HepG2 (cell line): ENCODE measurements at regions not wholly inside any gene's neighbourhood (a gene's known extent, or its start where the extent isn't known, plus 50 kb on each side); places are given as distances from the start of the nearest gene placed in this dataset.

Experiments
- ATAC-seq: fragments of 200-7000 bp; cut with Tn5 transposase; 3 replicates; pipeline ENCODE4 v1.9.1; 2020; ENCODE audit warnings: mild to moderate bottlenecking, moderate library complexity
- BruUV-seq: library from RNA; stranded (reverse); fragments of 400-500 nt; replicated peaks from 2 replicates; lab custom pipeline; 2021; lab: Mats Ljungman, UMichigan
- CTCF ChIA-PET: fragments of 300-600 bp; formaldehyde crosslinking; extraction: SDS; loops from one replicate; lab custom pipeline; 2021; ENCODE audit warnings: low total read pairs, inconsistent platforms, low intra/inter-chr PET ratio; lab: Yijun Ruan, JAX
- POLR2A ChIA-PET: fragments of 350-600 bp; sonication (Branson Sonifier 250); formaldehyde crosslinking; loops from one replicate; lab custom pipeline; 2020; ENCODE audit warnings: antibody characterized with exemption, inconsistent platforms; lab: Yijun Ruan, JAX
- DNase-seq: peaks from one replicate; pipeline ENCODE4 v3.0.0-alpha.2; 2015; ENCODE audit warnings: low spot score
- FAIRE-seq: peaks from 3 replicates; lab custom pipeline; 2011; peaks lifted over from hg19 to GRCh38; lab: Jason Lieb, UNC
- H2AFZ ChIP-seq: one replicate; pipeline ENCODE4 v1.6.1; 2011; ENCODE audit warnings: low read length, inconsistent platforms
- H3K27ac ChIP-seq: fragments of 300-600 bp; 3 replicates; pipeline ENCODE4 v1.8.0; 2011; ENCODE audit warnings: mixed run types, mild to moderate bottlenecking, mixed read lengths, low read length, inconsistent platforms; ENCODE audit not compliant: insufficient read depth; ENCODE audit errors: extremely low read length
- H3K27me3 ChIP-seq, 2 experiments: fragments of 200-600 bp in 1 of 2; 2 replicates in 1 of 2; 3 replicates in 1 of 2; pipeline versions ENCODE4 v1.6.0 to v1.8.0; 2011; ENCODE audit warnings: low read length in 2 of 2, mild to moderate bottlenecking in 2 of 2, moderate library complexity in 2 of 2, inconsistent platforms in 1 of 2; ENCODE audit not compliant: insufficient read depth in 2 of 2, control insufficient read depth in 1 of 2
- H3K36me3 ChIP-seq, 2 experiments: fragments of 200-600 bp in 1 of 2; replicated peaks in 1 of 2; 2 replicates in 1 of 2; 3 replicates in 1 of 2; pipeline versions ENCODE4 v1.5.1 to v1.8.0; 2011; ENCODE audit warnings: low read length in 2 of 2, inconsistent platforms in 1 of 2; ENCODE audit not compliant: insufficient read depth in 2 of 2, control insufficient read depth in 1 of 2
- H3K4me1 ChIP-seq: 2 replicates; pipeline ENCODE4 v1.5.1; 2012; ENCODE audit warnings: low read length, inconsistent platforms; ENCODE audit not compliant: insufficient read depth
- H3K4me2 ChIP-seq: 2 replicates; pipeline ENCODE4 v1.6.0; 2011; ENCODE audit warnings: low read depth, low read length, inconsistent platforms
- H3K4me3 ChIP-seq, 3 experiments: fragments of 200-600 bp in 1 of 3; sonication (generic), shearing (Covaris generic) in 1 of 3; replicated peaks in 1 of 3; 2 replicates each; pipeline ENCODE4 v1.5.1; 2011 to 2016; ENCODE audit warnings: low read length in 3 of 3, inconsistent platforms in 2 of 3, low read depth in 2 of 3, mild to moderate bottlenecking in 2 of 3, control low read depth in 1 of 3, mixed read lengths in 1 of 3; ENCODE audit not compliant: insufficient read depth in 1 of 3
- H3K79me2 ChIP-seq: one replicate; pipeline ENCODE4 v1.6.1; 2011; ENCODE audit warnings: low read length, inconsistent platforms; ENCODE audit not compliant: insufficient read depth
- H3K9ac ChIP-seq: 2 replicates; pipeline ENCODE4 v1.6.0; 2011; ENCODE audit warnings: mild to moderate bottlenecking, low read depth, low read length, inconsistent platforms; ENCODE audit not compliant: insufficient read depth
- H3K9me3 ChIP-seq: 2 replicates; pipeline ENCODE4 v1.5.1; 2012; ENCODE audit warnings: mild to moderate bottlenecking, low read length
- H4K20me1 ChIP-seq: 2 replicates; pipeline ENCODE4 v1.6.0; 2011; ENCODE audit warnings: inconsistent platforms, mild to moderate bottlenecking, low read length, moderate library complexity; ENCODE audit not compliant: insufficient read depth
- ATF2 ChIP-seq: sonication (generic); formaldehyde crosslinking; IDR thresholded peaks from 2 replicates; pipeline ENCODE4 v1.4.0; 2020; ENCODE audit warnings: missing genetic modification reagents
- CREB1 ChIP-seq, 2 experiments: fragments of 450-650 bp in 1 of 2; IDR thresholded peaks; 2 replicates each; pipeline ENCODE4 v1.6.1; 2016 to 2017; ENCODE audit warnings: control low read depth in 1 of 2, mild to moderate bottlenecking in 1 of 2, missing compliant biosample characterization in 1 of 2, missing genetic modification characterization in 1 of 2
- HCFC1 ChIP-seq: fragments of 150-350 bp; IDR thresholded peaks from 2 replicates; pipeline ENCODE4 v1.6.1; 2014; ENCODE audit warnings: low read depth, low read length
- MED1 ChIP-seq: sonication (generic); formaldehyde crosslinking; IDR thresholded peaks from 2 replicates; pipeline ENCODE4 v1.4.0; 2020; ENCODE audit warnings: missing genetic modification reagents
- SOX5 ChIP-seq: IDR thresholded peaks from 2 replicates; pipeline ENCODE4 v1.6.1; 2016; ENCODE audit warnings: borderline replicate concordance
- ZNF256 ChIP-seq: sonication (generic); formaldehyde crosslinking; conservative IDR thresholded peaks from 2 replicates; pipeline ENCODE4 v1.4.0; 2020; ENCODE audit warnings: missing genetic modification reagents
- ZNF513 ChIP-seq: sonication (generic); formaldehyde crosslinking; conservative IDR thresholded peaks from 2 replicates; pipeline ENCODE4 v1.5.0; 2020; ENCODE audit warnings: missing genetic modification reagents
- ZNF543 ChIP-seq: sonication (generic); formaldehyde crosslinking; IDR thresholded peaks from 2 replicates; pipeline ENCODE4 v1.4.0; 2020; ENCODE audit warnings: mild to moderate bottlenecking, missing genetic modification reagents
- ZNF672 ChIP-seq: sonication (generic); formaldehyde crosslinking; IDR thresholded peaks from 2 replicates; pipeline ENCODE4 v1.8.1; 2022; ENCODE audit warnings: missing genetic modification reagents
- WGBS: methylation state at CpG from one replicate; pipeline ENCODE4 v1.1.6; 2017; ENCODE audit warnings: low lambda C conversion rate; 5-methylcytosine and 5-hydroxymethylcytosine counted together
- in situ Hi-C: cut with HindIII; loops from 2 replicates; pipeline ENCODE4 v1.10.0; 2017; ENCODE audit warnings: low pct_unique_long_range_greater_than_20kb; ENCODE audit not compliant: extremely low pct_ligation_motif_present
- intact Hi-C: fragments of 100-400 bp; cut with micrococcal nuclease; formaldehyde crosslinking; loops from one replicate; pipeline ENCODE4 v1.10.0; 2022; ENCODE audit not compliant: unreplicated experiment

GRCh38 chr2:138901530-138901929, 121.3 kb upstream of the NXPH2 start:
- H3K27me3 ChIP-seq, result no peaks in the 10 kb centered on the region
- H3K36me3 ChIP-seq, result no peaks in the 10 kb centered on the region
- no peaks in the 10 kb centered on the region for H3K4me1 ChIP-seq
- 50% methylated on average over 9 of the region's 11 CpGs for WGBS
- FAIRE-seq (no peak), ATAC-seq (no peak; the same call in 2 of the 3 replicates)
- no peaks in the 10 kb centered on the region for H3K9me3 ChIP-seq
- ChIA-PET CTCF (no interaction called here), POLR2A (no interaction called here)
- no peak overlapping the region for H3K9ac ChIP-seq
- BruUV-seq, result no TSS peak
- intact Hi-C loops, result no loop called here
- H4K20me1 ChIP-seq, result no peaks in the 10 kb centered on the region
- no peak overlapping the region for H3K27ac ChIP-seq
- in situ Hi-C loops, result no loop called here
- no peak overlapping the region for H3K4me3 ChIP-seq
- H3K79me2 ChIP-seq, result no peaks in the 10 kb centered on the region
- TF ChIP-seq MED1 (CRISPR knock-in tag) (no peak), HCFC1 (no peak), ZNF513 (CRISPR knock-in tag) (no peak), ZNF256 (no peak), ZNF543 (no peak), CREB1 (IDR thresholded peaks at IDR 0.05) (0 out of 2 replicates have a peak, but pooled peaks have one; percentile 8), CREB1 (CRISPR knock-in tag; IDR thresholded peaks at IDR 0.05) (no peak)
- TF ChIP-seq, all 625 proteins: peak for 1
- Histone ChIP-seq H3K4me2 (no peak overlapping the region), H2AFZ (no peak overlapping the region)
- DNase-seq, result no peak

- ChIA-PET CTCF (no interaction called here), POLR2A (no interaction called here)
- TF ChIP-seq SOX5 (CRISPR knock-in tag), result no peak
- no peak for TF ChIP-seq ZNF672
- TF ChIP-seq ATF2 (CRISPR knock-in tag), result no peak
- no peaks in the 10 kb centered on the region for H3K36me3 ChIP-seq
- no peak for ATAC-seq
- H3K4me2 ChIP-seq, result no peak overlapping the region
- BruUV-seq, result no TSS peak
- FAIRE-seq, result no peak
- H3K9ac ChIP-seq, result no peak overlapping the region
- no peak for DNase-seq
- no peaks in the 10 kb centered on the region for H3K4me1 ChIP-seq
- no peaks in the 10 kb centered on the region for H3K27me3 ChIP-seq
- H3K79me2 ChIP-seq, result no peaks in the 10 kb centered on the region
- no peak overlapping the region for H3K27ac ChIP-seq
- H4K20me1 ChIP-seq, result no peaks in the 10 kb centered on the region
- no peaks in the 10 kb centered on the region for H3K9me3 ChIP-seq
- intact Hi-C loops (no loop called here), in situ Hi-C loops (no loop called here)
- no peak overlapping the region for H2AFZ ChIP-seq
- H3K4me3 ChIP-seq, result no peak overlapping the region
These were observed 118.7 kb upstream of the NXPH2 start for GRCh38 chr2:138898855-138899254.
